ENCODE measurements at regions not wholly inside any gene's neighbourhood (a gene's known extent, or its start where the extent isn't known, plus 50 kb on each side); places are given as distances from the start of the nearest gene placed in this dataset.

GRCh38 chr6:170043881-170044790 is 246.7 kb downstream of the DLL1 start:
- no peak for TF ChIP-seq CTCF (conservative IDR thresholded peaks at IDR 0.05)
- no peak for TF ChIP-seq ZFX (IDR thresholded peaks at IDR 0.05)

All from C4-2B (cell line).